Hepatocyte (in vitro differentiated cells): ENCODE measurements at regions not wholly inside any gene's neighbourhood (a gene's known extent, or its start where the extent isn't known, plus 50 kb on each side); places are given as distances from the start of the nearest gene placed in this dataset.

Source experiments
- DNase-seq: peaks from one replicate; pipeline ENCODE4 v3.0.0-alpha.2; 2016; ENCODE audit warnings: low spot score
- H2AFZ ChIP-seq: fragments of 200-600 bp; sonication (generic); 2 replicates; pipeline ENCODE4 v1.6.0; 2016; ENCODE audit warnings: antibody characterized with exemption, mild to moderate bottlenecking
- H3K27ac ChIP-seq: fragments of 200-600 bp; sonication (generic); 2 replicates; pipeline ENCODE4 v1.5.1; 2016; ENCODE audit warnings: mild to moderate bottlenecking
- H3K27me3 ChIP-seq: fragments of 200-600 bp; sonication (generic); 2 replicates; pipeline ENCODE4 v1.6.1; 2016
- H3K36me3 ChIP-seq: fragments of 200-600 bp; sonication (generic); replicated peaks from 2 replicates; pipeline ENCODE4 v1.5.1; 2016; ENCODE audit warnings: low read depth; ENCODE audit not compliant: insufficient read depth
- H3K4me1 ChIP-seq: fragments of 200-600 bp; sonication (generic); 2 replicates; pipeline ENCODE4 v1.5.1; 2016; ENCODE audit warnings: mild to moderate bottlenecking, moderate library complexity; ENCODE audit not compliant: insufficient read depth
- H3K4me2 ChIP-seq: fragments of 200-600 bp; sonication (generic); 2 replicates; pipeline ENCODE4 v1.6.0; 2016
- H3K4me3 ChIP-seq: fragments of 200-600 bp; sonication (generic); 2 replicates; pipeline ENCODE4 v1.5.1; 2016; ENCODE audit warnings: mild to moderate bottlenecking
- H3K79me2 ChIP-seq: fragments of 200-600 bp; sonication (generic); 2 replicates; pipeline ENCODE4 v1.6.0; 2017; ENCODE audit warnings: mild to moderate bottlenecking
- H3K9me2 ChIP-seq: fragments of 200-600 bp; sonication (generic); replicated peaks from 2 replicates; pipeline ENCODE4 v1.6.0; 2017; ENCODE audit warnings: mild to moderate bottlenecking; ENCODE audit not compliant: insufficient read depth
- H3K9me3 ChIP-seq: fragments of 200-600 bp; sonication (generic); 2 replicates; pipeline ENCODE4 v1.5.1; 2016; ENCODE audit warnings: low read depth, mild to moderate bottlenecking
- H4K20me1 ChIP-seq: fragments of 200-600 bp; sonication (generic); 2 replicates; pipeline ENCODE4 v1.6.0; 2016; ENCODE audit warnings: mild to moderate bottlenecking; ENCODE audit not compliant: insufficient read depth, poor library complexity, severe bottlenecking
- CTCF ChIP-seq: fragments of 200-600 bp; sonication (generic); IDR thresholded peaks from 2 replicates; pipeline ENCODE4 v1.5.1; 2016; ENCODE audit warnings: antibody characterized with exemption, mild to moderate bottlenecking; ENCODE audit not compliant: poor library complexity
- EZH2 ChIP-seq: fragments of 200-600 bp; sonication (generic); IDR thresholded peaks from 2 replicates; pipeline ENCODE4 v1.6.1; 2016; ENCODE audit warnings: antibody characterized with exemption, mild to moderate bottlenecking, borderline replicate concordance
- EZH2phosphoT487 ChIP-seq: fragments of 200-600 bp; sonication (generic); IDR thresholded peaks from one replicate; pipeline ENCODE4 v1.6.1; 2018; ENCODE audit warnings: antibody characterized with exemption, mild to moderate bottlenecking, low read depth, moderate library complexity; ENCODE audit not compliant: unreplicated experiment, severe bottlenecking
- WGBS: methylation state at CpG from one replicate; pipeline ENCODE4 v1.1.6; 2016; ENCODE audit warnings: low lambda C conversion rate; ENCODE audit errors: missing lambda C conversion rate; 5-methylcytosine and 5-hydroxymethylcytosine counted together

DNA sequence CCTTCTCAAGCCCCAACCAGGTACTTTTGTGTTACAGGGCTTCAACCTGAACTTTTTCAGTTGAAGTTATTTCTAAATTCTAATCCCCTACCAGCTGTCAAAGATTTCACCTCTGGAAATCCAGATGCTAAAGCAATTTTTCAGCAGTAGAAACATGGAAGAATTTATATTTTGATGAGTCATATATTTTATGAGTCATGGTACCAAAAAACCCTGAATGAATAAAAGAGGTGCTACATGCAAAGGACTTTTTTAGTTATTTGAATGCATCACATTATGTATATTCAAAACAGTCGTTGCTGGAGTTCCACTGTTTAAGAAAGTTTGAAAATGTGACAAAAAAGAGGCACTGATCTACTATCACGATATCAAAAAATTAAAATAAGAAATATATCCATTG lies 96.0 kb upstream of the ZNF385D start:
- Histone ChIP-seq H3K27ac (no peak overlapping the region), H3K4me2 (no peak overlapping the region), H3K79me2 (no peaks in the 10 kb centered on the region), H3K9me2 (no peaks in the 10 kb centered on the region), H3K9me3 (peaks cover 3% of the 10 kb centered on the region), H3K4me1 (no peaks in the 10 kb centered on the region), H3K27me3 (no peaks in the 10 kb centered on the region), H2AFZ (no peak overlapping the region), H3K36me3 (no peaks in the 10 kb centered on the region), H3K4me3 (no peak overlapping the region), H4K20me1 (no peaks in the 10 kb centered on the region)
- WGBS = 88% methylated on average over 2 of the region's 2 CpGs
- TF ChIP-seq EZH2phosphoT487 (no peak), CTCF (no peak), EZH2 (no peak)
- no peak for DNase-seq

DNA sequence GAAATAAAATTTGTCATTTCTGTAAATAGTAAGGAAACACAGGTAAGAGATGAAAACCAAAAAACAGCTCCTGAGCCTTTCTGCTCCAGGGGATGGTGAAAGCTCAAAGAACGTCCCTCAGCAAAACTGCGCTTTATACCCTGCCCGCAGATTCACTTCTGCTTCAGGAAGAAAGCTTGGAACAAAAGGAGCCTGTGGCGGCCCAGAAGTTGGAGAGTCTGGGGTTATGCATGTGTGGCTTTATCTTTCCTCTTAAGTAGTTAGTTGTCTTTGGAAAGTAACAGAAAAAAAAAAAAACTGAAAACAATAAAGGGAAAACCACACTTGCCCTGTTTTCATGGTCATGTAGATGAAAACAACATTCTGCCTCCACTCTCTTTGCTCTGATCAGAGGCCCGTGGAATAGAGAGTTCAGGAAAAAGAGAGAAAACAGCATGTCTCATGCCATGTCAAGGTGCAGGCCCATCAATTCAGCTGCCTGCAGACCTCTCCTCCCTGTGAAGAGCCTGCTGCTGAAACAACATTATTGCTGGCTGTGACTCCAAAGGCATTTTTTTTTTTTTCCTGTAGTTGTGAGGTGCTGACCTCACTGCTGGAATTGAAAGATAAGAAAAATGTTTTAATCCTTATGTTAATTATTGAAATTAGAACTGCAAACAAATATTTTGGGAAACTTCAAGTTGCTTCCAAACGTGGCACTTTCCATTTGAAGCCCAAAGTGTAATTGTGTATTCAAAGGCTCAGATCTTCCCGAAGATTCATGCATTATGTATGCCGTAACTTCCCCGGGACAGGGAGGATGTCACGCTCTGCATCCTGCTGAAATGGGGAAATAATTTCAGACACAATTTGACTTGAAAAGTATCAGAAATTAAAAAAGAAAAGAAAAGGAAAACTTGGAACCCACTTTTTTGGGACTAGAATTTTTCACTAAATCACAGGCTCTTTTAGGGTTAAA lies 108.4 kb upstream of the ZNF385D start:
- Histone ChIP-seq H3K27me3 (no peaks in the 10 kb centered on the region), H3K4me1 (no peaks in the 10 kb centered on the region), H4K20me1 (no peaks in the 10 kb centered on the region), H3K4me3 (no peak overlapping the region), H3K27ac (no peak overlapping the region), H2AFZ (no peak overlapping the region), H3K9me2 (no peaks in the 10 kb centered on the region), H3K9me3 (no peaks in the 10 kb centered on the region), H3K4me2 (no peak overlapping the region), H3K79me2 (no peaks in the 10 kb centered on the region), H3K36me3 (no peaks in the 10 kb centered on the region)
- no peak for DNase-seq
- TF ChIP-seq CTCF = no peak
- whole genome bisulfite sequencing = 70% methylated on average over 10 of the region's 10 CpGs

DNA sequence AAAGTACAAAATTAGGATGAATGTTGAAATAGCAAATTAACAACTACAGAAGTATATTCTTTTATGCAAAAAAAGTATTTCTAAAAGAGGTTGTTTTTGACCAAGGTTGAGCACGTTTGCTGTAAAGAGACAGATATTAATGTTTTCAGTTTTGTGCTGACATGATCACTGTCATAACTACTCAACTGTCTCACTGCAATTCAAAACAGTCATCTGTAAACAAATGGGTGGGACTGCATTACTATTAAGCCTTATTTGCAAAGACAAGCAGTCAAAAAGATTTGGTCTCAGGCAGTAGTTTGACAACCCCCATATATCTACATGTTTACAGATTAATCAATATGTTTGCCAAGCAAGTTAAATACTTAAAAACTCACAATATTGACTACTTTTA lies 109.1 kb upstream of the ZNF385D start:
- H3K9me2 ChIP-seq = no peaks in the 10 kb centered on the region
- no peak overlapping the region for H3K4me3 ChIP-seq
- H3K27me3 ChIP-seq = no peaks in the 10 kb centered on the region
- no peaks in the 10 kb centered on the region for H3K79me2 ChIP-seq
- H3K27ac ChIP-seq = no peak overlapping the region
- no peaks in the 10 kb centered on the region for H3K4me1 ChIP-seq
- no peak overlapping the region for H3K4me2 ChIP-seq
- TF ChIP-seq EZH2 (no peak), CTCF (no peak), EZH2phosphoT487 (no peak)
- no peak overlapping the region for H2AFZ ChIP-seq
- no peaks in the 10 kb centered on the region for H3K9me3 ChIP-seq
- H4K20me1 ChIP-seq = no peaks in the 10 kb centered on the region
- 58% methylated on average over 1 of the region's 1 CpG for WGBS
- H3K36me3 ChIP-seq = no peaks in the 10 kb centered on the region
- DNase-seq = no peak
